GM12878 (cell line): ENCODE measurements at regions not wholly inside any gene's neighbourhood (a gene's known extent, or its start where the extent isn't known, plus 50 kb on each side); places are given as distances from the start of the nearest gene placed in this dataset.

Experiments used
- CEBPB ChIP-seq, 2 experiments: fragments of 150-350 bp in 1 of 2; IDR thresholded peaks; 2 replicates each; pipeline ENCODE4 v1.6.1; 2012 to 2014; ENCODE audit warnings: low read depth in 2 of 2, low read length in 2 of 2, borderline replicate concordance in 1 of 2, inconsistent platforms in 1 of 2
- EZH2 ChIP-seq: IDR thresholded peaks from 2 replicates; pipeline ENCODE4 v1.6.1; 2012; ENCODE audit warnings: low read depth, mild to moderate bottlenecking, control low read depth, inconsistent platforms, low read length, borderline replicate concordance; ENCODE audit not compliant: control insufficient read depth
- HCFC1 ChIP-seq: fragments of 150-350 bp; IDR thresholded peaks from 2 replicates; pipeline ENCODE4 v1.6.1; 2014; ENCODE audit warnings: low read length
- MTA3 ChIP-seq: IDR thresholded peaks from 2 replicates; pipeline ENCODE4 v1.6.1; 2012; ENCODE audit warnings: low read length, inconsistent platforms, borderline replicate concordance
- NFYB ChIP-seq: IDR thresholded peaks from 2 replicates; pipeline ENCODE4 v1.6.1; 2011; ENCODE audit warnings: low read depth, mild to moderate bottlenecking, low read length, improper control_type of control experiment, moderate library complexity; ENCODE audit not compliant: insufficient read depth
- POLR2A ChIP-seq: IDR thresholded peaks from 2 replicates; pipeline ENCODE4 v1.6.1; 2011; ENCODE audit warnings: low read depth, mild to moderate bottlenecking, low read length
- POLR2AphosphoS5 ChIP-seq: IDR thresholded peaks from 2 replicates; pipeline ENCODE4 v1.6.1; 2011; ENCODE audit warnings: mild to moderate bottlenecking, low read length, inconsistent platforms
- RBBP5 ChIP-seq: fragments of 200-600 bp; sonication (generic); conservative IDR thresholded peaks from 2 replicates; pipeline ENCODE4 v1.6.1; 2016
- SP1 ChIP-seq: IDR thresholded peaks from one replicate; pipeline ENCODE4 v1.6.1; 2011; ENCODE audit warnings: low read depth, low read length
- WRNIP1 ChIP-seq: IDR thresholded peaks from 2 replicates; pipeline ENCODE4 v1.6.1; 2011; ENCODE audit warnings: low read depth, low read length, improper control_type of control experiment, borderline replicate concordance
- YY1 ChIP-seq: IDR thresholded peaks from 2 replicates; pipeline ENCODE4 v1.6.1; 2011; ENCODE audit warnings: low read depth, mild to moderate bottlenecking, low read length
- ZBTB33 ChIP-seq: fragments of 450-650 bp; IDR thresholded peaks from 2 replicates; pipeline ENCODE4 v1.6.1; 2017; ENCODE audit warnings: mild to moderate bottlenecking

GRCh38 chr22:25495285-25495684, 69.2 kb upstream of the GRK3 start:
- TF ChIP-seq SP1 = no peak
- TF ChIP-seq EZH2 = no peak
- TF ChIP-seq MTA3 = no peak
- no peak for TF ChIP-seq YY1
- no peak for TF ChIP-seq POLR2AphosphoS5
- TF ChIP-seq WRNIP1 = no peak
- no peak for TF ChIP-seq RBBP5
- no peak for TF ChIP-seq HCFC1
- TF ChIP-seq POLR2A = no peak
- TF ChIP-seq NFYB = no peak
- no peak for TF ChIP-seq ZBTB33
- TF ChIP-seq CEBPB (IDR thresholded peaks at IDR 0.05; ENCODE audit: borderline replicate concordance in 1 of 2, low read depth in 2 of 2, low read length in 2 of 2) = no peak
